CD14-positive monocyte (primary cell): ENCODE measurements at regions not wholly inside any gene's neighbourhood (a gene's known extent, or its start where the extent isn't known, plus 50 kb on each side); places are given as distances from the start of the nearest gene placed in this dataset.

Experiments
- DNase-seq, 3 donors: peaks; one replicate each; pipeline ENCODE4 v3.0.0-alpha.2; 2011 to 2022
- H2AFZ ChIP-seq: 2 replicates; pipeline ENCODE4 v1.6.0; 2012; ENCODE audit warnings: mild to moderate bottlenecking, low read depth, low read length, inconsistent platforms; ENCODE audit not compliant: insufficient read depth, poor library complexity, severe bottlenecking
- H3K27ac ChIP-seq, 2 donors: 1 replicate in 1 of 2; 2 replicates in 1 of 2; pipeline ENCODE4 v1.5.1; 2012 to 2013; ENCODE audit warnings: low read length in 2 of 2, control low read depth in 1 of 2, inconsistent platforms in 1 of 2, low read depth in 1 of 2, mild to moderate bottlenecking in 1 of 2
- H3K27me3 ChIP-seq, 2 donors: one replicate each; pipeline versions ENCODE4 v1.6.0 to v1.6.1; 2011 to 2013; ENCODE audit warnings: low read length in 2 of 2; ENCODE audit not compliant: control insufficient read depth in 2 of 2, insufficient read depth in 2 of 2
- H3K36me3 ChIP-seq, 2 donors: replicated peaks in 1 of 2; 1 replicate in 1 of 2; 2 replicates in 1 of 2; pipeline versions ENCODE4 v1.5.1 to v1.6.1; 2012 to 2013; ENCODE audit warnings: low read length in 2 of 2, control low read depth in 1 of 2, inconsistent platforms in 1 of 2, mild to moderate bottlenecking in 1 of 2; ENCODE audit not compliant: insufficient read depth in 2 of 2, control insufficient read depth in 1 of 2
- H3K4me1 ChIP-seq, 2 donors: 1 replicate in 1 of 2; 2 replicates in 1 of 2; pipeline versions ENCODE4 v1.5.1 to v1.6.1; 2012 to 2013; ENCODE audit warnings: low read length in 2 of 2, control low read depth in 1 of 2, inconsistent platforms in 1 of 2, mild to moderate bottlenecking in 1 of 2, moderate library complexity in 1 of 2; ENCODE audit not compliant: insufficient read depth in 2 of 2, control insufficient read depth in 1 of 2
- H3K4me2 ChIP-seq: replicated peaks from 2 replicates; pipeline ENCODE3; 2012; ENCODE audit warnings: low read length, moderate library complexity, mild to moderate bottlenecking; ENCODE audit not compliant: poor library complexity, severe bottlenecking; ENCODE audit errors: extremely low read depth
- H3K4me3 ChIP-seq, 3 experiments: fragments of 200-600 bp in 1 of 3; sonication (generic) in 1 of 3; replicated peaks in 1 of 3; 1 replicate in 2 of 3; 2 replicates in 1 of 3; pipeline ENCODE4 v1.5.1; 2011 to 2013; ENCODE audit warnings: low read length in 3 of 3, mild to moderate bottlenecking in 3 of 3, control low read depth in 2 of 3, low read depth in 2 of 3, inconsistent platforms in 1 of 3, moderate library complexity in 1 of 3
- H3K79me2 ChIP-seq: 2 replicates; pipeline ENCODE4 v1.6.0; 2012; ENCODE audit warnings: mild to moderate bottlenecking, control low read depth, inconsistent platforms, low read length, moderate library complexity; ENCODE audit not compliant: insufficient read depth
- H3K9ac ChIP-seq: 2 replicates; pipeline ENCODE4 v1.6.0; 2017; ENCODE audit warnings: low read length, mild to moderate bottlenecking; ENCODE audit not compliant: insufficient read depth, poor library complexity, severe bottlenecking
- H3K9me3 ChIP-seq, 2 donors: replicated peaks in 1 of 2; 1 replicate in 1 of 2; 2 replicates in 1 of 2; pipeline versions ENCODE4 v1.5.1 to v1.6.1; 2012 to 2013; ENCODE audit warnings: low read length in 2 of 2, control low read depth in 1 of 2; ENCODE audit not compliant: control insufficient read depth in 1 of 2, insufficient read depth in 1 of 2
- H4K20me1 ChIP-seq: 2 replicates; pipeline ENCODE4 v1.6.0; 2012; ENCODE audit warnings: mild to moderate bottlenecking, low read length, control low read depth, moderate library complexity; ENCODE audit not compliant: insufficient read depth
- H3K27ac Mint-ChIP-seq, 7 donors: one replicate each; pipeline ENCODE4 v1.8.0; 2020; ENCODE audit warnings: mild to moderate bottlenecking in 7 of 7, mixed read lengths in 7 of 7, moderate library complexity in 6 of 7, inconsistent platforms in 2 of 7
- H3K27me3 Mint-ChIP-seq, 3 donors: one replicate each; pipeline ENCODE4 v1.8.0; 2021 to 2022; ENCODE audit warnings: low read depth in 3 of 3, mild to moderate bottlenecking in 3 of 3, mixed read lengths in 3 of 3, moderate library complexity in 3 of 3, inconsistent platforms in 1 of 3
- H3K36me3 Mint-ChIP-seq, 2 donors: one replicate each; pipeline ENCODE4 v1.8.0; 2020; ENCODE audit warnings: mixed read lengths in 2 of 2, inconsistent platforms in 1 of 2, mild to moderate bottlenecking in 1 of 2
- H3K4me1 Mint-ChIP-seq: one replicate; pipeline ENCODE4 v1.8.0; 2020; ENCODE audit warnings: mild to moderate bottlenecking, mixed read lengths
- H3K4me3 Mint-ChIP-seq, 2 donors: one replicate each; pipeline ENCODE4 v1.8.0; 2020; ENCODE audit warnings: mild to moderate bottlenecking in 2 of 2, mixed read lengths in 2 of 2, moderate library complexity in 1 of 2
- H3K9me3 Mint-ChIP-seq, 7 donors: one replicate each; pipeline ENCODE4 v1.8.0; 2020 to 2022; ENCODE audit warnings: mixed read lengths in 7 of 7, mild to moderate bottlenecking in 6 of 7, moderate library complexity in 6 of 7, inconsistent platforms in 2 of 7
- CTCF ChIP-seq: fragments of 200-600 bp; IDR thresholded peaks from one replicate; pipeline ENCODE4 v1.8.0; 2022; ENCODE audit warnings: antibody characterized with exemption, mild to moderate bottlenecking
- WGBS: methylation state at CpG from one replicate; pipeline ENCODE4 v1.1.5; 2013; ENCODE audit warnings: missing lambda C conversion rate; ENCODE audit not compliant: insufficient coverage; 5-methylcytosine and 5-hydroxymethylcytosine counted together
- intact Hi-C, 2 donors: fragments of 100-400 bp; cut with micrococcal nuclease; formaldehyde crosslinking; loops; one replicate each; pipeline versions ENCODE4 v1.15.0 to v1.15.1; 2023

- TF ChIP-seq CTCF: no peak
- H3K4me2 ChIP-seq: no peak overlapping the region
Observed at GRCh38 chr9:23590276-23591000, 235.6 kb downstream of the ELAVL2 start.

DNA sequence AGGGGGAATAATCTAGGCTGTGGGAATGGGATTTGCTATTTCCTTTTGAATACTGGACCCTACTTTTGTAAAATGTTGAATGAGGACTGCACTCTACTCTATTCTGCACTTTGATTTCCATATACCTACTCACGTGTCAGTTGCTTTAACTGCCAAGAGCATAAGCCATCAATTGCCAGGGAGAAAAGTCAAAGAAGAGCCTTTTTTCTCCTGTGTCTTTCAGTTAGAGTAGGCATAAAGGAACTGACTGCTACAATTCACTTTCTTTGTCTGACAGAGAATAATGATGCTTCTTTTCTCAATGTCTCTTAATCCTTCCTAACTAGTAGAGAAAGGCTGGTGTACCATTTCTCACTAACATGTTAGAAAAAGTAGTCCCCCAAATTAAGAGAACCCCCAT lies 231.6 kb downstream of the ELAVL2 start:
- intact Hi-C loops: no loop called here
- H3K27me3 Mint-ChIP-seq: peaks cover 0 to 2% (median 1%) of the 10 kb centered on the region in 3 donors

More at GRCh38 chr9:23590276-23591000, 235.6 kb downstream of the ELAVL2 start:
- Histone ChIP-seq H4K20me1 (no peaks in the 10 kb centered on the region), H3K9ac (no peak overlapping the region), H3K4me1 (no peaks in the 10 kb centered on the region), H3K79me2 (no peaks in the 10 kb centered on the region), H2AFZ (no peak overlapping the region), H3K27ac (no peak overlapping the region), H3K27me3 (no peaks in the 10 kb centered on the region), H3K36me3 (no peaks in the 10 kb centered on the region), H3K4me3 (no peak overlapping the region), H3K9me3 (no peaks in the 10 kb centered on the region)
- Mint-ChIP-seq H3K36me3 (no peaks in the 10 kb centered on the region), H3K4me3 (no peak overlapping the region), H3K27ac (no peak overlapping the region), H3K27me3 (peaks cover 0 to 2% (median 0%) of the 10 kb centered on the region in 3 donors), H3K9me3 (peaks cover 0 to 6% (median 3%) of the 10 kb centered on the region in 7 donors), H3K4me1 (no peaks in the 10 kb centered on the region)
- peak in 1 of 3 donors; percentile 21 for DNase-seq
- intact Hi-C loops: no loop called here
- WGBS: no CpG with 5 or more reads among the region's 3 CpGs

More for the DNA sequence above, 231.6 kb downstream of the ELAVL2 start:
- no peak overlapping the region for H3K9ac ChIP-seq
- H2AFZ ChIP-seq: no peak overlapping the region
- no peaks in the 10 kb centered on the region for H3K4me1 ChIP-seq
- Mint-ChIP-seq H3K9me3 (peaks cover 0 to 3% (median 0%) of the 10 kb centered on the region in 7 donors), H3K36me3 (no peaks in the 10 kb centered on the region), H3K4me1 (no peaks in the 10 kb centered on the region), H3K4me3 (no peak overlapping the region), H3K27ac (no peak overlapping the region)
- no peaks in the 10 kb centered on the region for H3K27me3 ChIP-seq
- H3K27ac ChIP-seq: no peak overlapping the region
- no peak overlapping the region for H3K4me2 ChIP-seq
- no peaks in the 10 kb centered on the region for H3K36me3 ChIP-seq
- TF ChIP-seq CTCF: no peak
- H4K20me1 ChIP-seq: no peaks in the 10 kb centered on the region
- H3K4me3 ChIP-seq: no peak overlapping the region
- no peak for DNase-seq
- H3K79me2 ChIP-seq: no peaks in the 10 kb centered on the region
- H3K9me3 ChIP-seq: no peaks in the 10 kb centered on the region
- WGBS: no CpG with 5 or more reads among the region's 1 CpG
